ENCODE measurements at regions not wholly inside any gene's neighbourhood (a gene's known extent, or its start where the extent isn't known, plus 50 kb on each side); places are given as distances from the start of the nearest gene placed in this dataset.

DNA sequence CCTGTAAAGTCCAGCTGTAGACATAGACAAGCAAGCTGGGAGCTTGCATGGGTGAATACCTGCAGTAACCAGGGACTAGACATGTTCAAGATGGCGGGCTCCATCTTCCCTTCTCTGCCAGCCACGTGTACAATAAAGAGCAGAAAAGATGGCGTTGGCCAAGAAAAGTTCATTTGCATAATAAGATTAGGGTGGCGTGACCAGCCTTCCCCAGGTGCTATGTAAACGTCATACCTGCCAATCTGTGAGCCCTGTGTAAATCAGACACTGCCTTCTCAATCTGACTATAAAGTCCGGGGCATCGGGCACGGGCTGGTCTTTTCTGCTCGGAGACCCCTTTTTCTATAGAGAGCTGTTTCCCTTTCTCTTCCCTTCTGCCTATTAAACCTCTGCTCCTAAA, 101.6 kb upstream of the XPO1 start:
- no peaks in the 10 kb centered on the region for H3K23me2 ChIP-seq (ENCODE audit: low read depth, low read length)
- no peak overlapping the region for H3K27ac ChIP-seq (ENCODE audit: low read depth, low read length)
- H3K4me2 ChIP-seq (ENCODE audit: insufficient read depth in 1 of 2, low read depth in 2 of 2, low read length in 2 of 2), result no peak overlapping the region
- FAIRE-seq, result no peak
- no peak overlapping the region for H4K8ac ChIP-seq (ENCODE audit: extremely low read depth, insufficient read depth, low read length)
- H3K56ac ChIP-seq (replicated peaks; ENCODE audit: insufficient read length, low read depth, low read length), result no peak overlapping the region
- no peak overlapping the region for H3K14ac ChIP-seq (ENCODE audit: insufficient read length)
- H3K9me3 ChIP-seq (ENCODE audit: insufficient read depth in 2 of 2, low read depth in 1 of 2, low read length in 1 of 2), result no peaks in the 10 kb centered on the region
- H4K91ac ChIP-seq (replicated peaks; ENCODE audit: insufficient read length, low read length), result no peak overlapping the region
- no peak overlapping the region for H4K5ac ChIP-seq (ENCODE audit: insufficient read length, low read depth, low read length)
- H3K4me3 ChIP-seq (ENCODE audit: extremely low read depth in 1 of 4, insufficient read depth in 2 of 4, low read depth in 3 of 4, low read length in 4 of 4), result no peak overlapping the region
- H2AFZ ChIP-seq (ENCODE audit: low read length), result 0 out of 2 replicates have a peak overlapping the region, but pooled peaks have one; percentile 48
- H3K23ac ChIP-seq (ENCODE audit: insufficient read length), result no peak overlapping the region
- no peak overlapping the region for H3K18ac ChIP-seq (ENCODE audit: extremely low read depth, low read length)
- H3K79me1 ChIP-seq (ENCODE audit: low read depth, low read length), result no peaks in the 10 kb centered on the region
- WGBS, 2 experiments (ENCODE audit: extremely low coverage in 1 of 2, insufficient coverage in 1 of 2, insufficient read length in 1 of 2, insufficient replicate concordance in 2 of 2, low coverage in 1 of 2, low lambda C conversion rate in 2 of 2, missing lambda C conversion rate in 1 of 2), result 96% methylated on average over 9 of the region's 9 CpGs; no CpG with 5 or more reads in 1 of the 2 experiments
- H2BK120ac ChIP-seq (replicated peaks; ENCODE audit: low read depth, low read length), result no peak overlapping the region
- H3K9ac ChIP-seq (replicated peaks in 1 of 4; ENCODE audit: extremely low read depth in 1 of 4, low read depth in 3 of 4, low read length in 3 of 4), result no peak overlapping the region
- no peak overlapping the region for H2BK20ac ChIP-seq (ENCODE audit: low read length)
- H2AK5ac ChIP-seq (ENCODE audit: low read depth, low read length), result no peak overlapping the region
- no peaks in the 10 kb centered on the region for H4K20me1 ChIP-seq (replicated peaks in 1 of 2; ENCODE audit: control insufficient read depth in 1 of 2, insufficient read depth in 2 of 2, low read length in 2 of 2)
- no peak for DNase-seq (ENCODE audit: low read depth in 1 of 2, low spot score in 2 of 2)
- H3K79me2 ChIP-seq (ENCODE audit: control insufficient read depth in 1 of 2, insufficient read depth in 2 of 2, low read length in 2 of 2), result no peaks in the 10 kb centered on the region
- no peaks in the 10 kb centered on the region for H3K27me3 ChIP-seq (replicated peaks in 1 of 4; ENCODE audit: control insufficient read depth in 3 of 4, extremely low read depth in 1 of 4, insufficient read depth in 3 of 4, low read length in 3 of 4)
- POLR2A ChIA-PET (ENCODE audit: partially characterized antibody), result interaction anchor here (0.7 to 5.4 kb wide), 3 partner anchors 9 to 164 kb away, joined by 3 to 29 read pairs (median 3); partner anchors contain the start of gene XPO1
- H2BK12ac ChIP-seq (ENCODE audit: low read depth, low read length), result no peak overlapping the region
- H3K36me3 ChIP-seq (ENCODE audit: control insufficient read depth in 2 of 4, insufficient read depth in 4 of 4, low read length in 3 of 4), result no peaks in the 10 kb centered on the region
- H3K4me1 ChIP-seq (replicated peaks in 1 of 4; ENCODE audit: control insufficient read depth in 3 of 4, insufficient read depth in 4 of 4, low read length in 3 of 4), result peaks cover 2 to 10% (median 7%) of the 10 kb centered on the region in 4 experiments; a peak in 4 of 7 replicates
- no peak overlapping the region for H2BK5ac ChIP-seq (ENCODE audit: low read depth, low read length)
- CTCF ChIA-PET (ENCODE audit: partially characterized antibody), result interaction anchor here (0.6 to 2.0 kb wide), 3 partner anchors 14 to 30 kb away, joined by 3 to 8 read pairs (median 4); no protein-coding TSS in a partner anchor
- no peak overlapping the region for H2BK15ac ChIP-seq (ENCODE audit: low read length)
- H3K4ac ChIP-seq (replicated peaks; ENCODE audit: insufficient read length, low read depth, low read length), result no peak overlapping the region
- TF ChIP-seq PHF8 (conservative IDR thresholded peaks at IDR 0.05; ENCODE audit: low read depth, low read length), result no peak

All from H1 (cell line).